ENCODE measurements at regions not wholly inside any gene's neighbourhood (a gene's known extent, or its start where the extent isn't known, plus 50 kb on each side); places are given as distances from the start of the nearest gene placed in this dataset.

DNA sequence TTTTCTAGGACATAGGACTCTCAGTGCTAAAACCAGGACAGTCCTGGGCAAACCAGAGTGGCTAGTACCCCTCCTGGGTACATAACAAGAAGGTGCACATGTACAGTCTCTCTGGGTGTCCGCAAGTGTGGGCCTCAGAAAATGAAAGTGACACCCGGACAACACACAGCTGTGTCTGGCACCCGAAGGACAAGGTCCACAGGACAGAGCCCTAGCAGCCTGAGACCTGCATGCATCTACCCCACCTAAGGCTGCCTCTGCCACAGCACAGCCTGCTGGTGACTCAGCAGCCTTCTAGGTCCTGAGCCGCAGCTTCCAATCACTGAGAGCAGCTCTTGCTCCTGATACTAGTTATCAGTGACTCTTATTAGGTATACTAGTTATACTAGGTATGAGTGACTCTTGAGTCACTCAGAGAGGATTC, 784.1 kb upstream of the TBX3 start:
- DNase-seq (no peak), ATAC-seq (ENCODE audit: poor library complexity) (peak; percentile 51)
- intact Hi-C loops (cut with DNase I): no loop called here

- intact Hi-C loops (cut with DNase I): no loop called here
- ATAC-seq (ENCODE audit: poor library complexity) (no peak), DNase-seq (no peak)
Observed at GRCh38 chr12:115467531-115467930, 783.6 kb upstream of the TBX3 start.

DNA sequence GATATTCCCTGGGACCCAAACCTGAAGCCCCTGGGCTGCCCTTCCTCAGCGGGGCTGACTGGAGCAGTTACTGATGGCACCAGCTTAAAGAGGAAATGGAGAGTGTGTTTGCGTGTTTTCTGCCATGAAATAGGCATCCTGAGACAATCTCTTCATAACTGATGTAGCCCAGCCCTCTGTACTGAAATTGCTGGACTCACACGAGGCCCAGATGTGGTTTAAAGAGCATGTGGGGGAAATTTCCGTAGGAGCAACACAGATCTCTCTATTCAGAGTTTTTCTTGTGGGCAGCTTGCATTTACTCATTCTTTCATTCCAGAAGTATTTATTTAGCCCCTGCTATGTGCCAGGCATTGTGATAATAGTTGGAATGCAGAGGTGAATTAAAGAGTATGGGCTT, 782.1 kb upstream of the TBX3 start:
- intact Hi-C loops (cut with DNase I): no loop called here
- ATAC-seq (ENCODE audit: poor library complexity) (no peak), DNase-seq (no peak)

- intact Hi-C loops (cut with DNase I): no loop called here
- DNase-seq: no peak
Observed at GRCh38 chr12:115464661-115465060, 780.7 kb upstream of the TBX3 start.

DNA sequence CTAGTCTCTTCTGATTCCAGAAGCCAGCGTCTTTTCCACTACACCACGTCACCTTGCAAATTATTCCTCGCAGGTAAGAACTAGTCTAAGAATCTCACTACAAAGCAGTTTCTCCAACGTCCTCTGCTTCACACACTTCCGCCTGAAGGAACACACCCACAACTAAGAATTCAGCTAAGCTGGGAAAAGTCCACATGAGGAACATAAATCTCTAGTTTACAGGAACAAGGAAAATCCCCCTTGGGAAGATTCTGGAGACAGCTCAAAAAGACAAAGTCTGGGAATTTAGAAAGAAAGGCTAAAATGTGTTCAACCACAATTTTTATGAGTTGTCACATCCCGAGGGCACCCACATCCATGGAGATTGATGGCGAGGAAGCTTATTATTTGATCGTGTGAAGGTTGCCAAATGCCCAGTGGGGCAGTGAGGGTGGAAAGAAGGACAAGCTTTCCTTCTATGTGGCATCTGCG, 780.2 kb upstream of the TBX3 start:
- ATAC-seq (ENCODE audit: poor library complexity): no peak
- DNase-seq: no peak
- intact Hi-C loops (cut with DNase I): no loop called here

More at GRCh38 chr12:115464661-115465060, 780.7 kb upstream of the TBX3 start:
- ATAC-seq (ENCODE audit: poor library complexity): no peak

- intact Hi-C loops (cut with DNase I): no loop called here
- ATAC-seq (ENCODE audit: poor library complexity): no peak
- DNase-seq: no peak
Observed at GRCh38 chr12:115461401-115461800, 777.4 kb upstream of the TBX3 start.

DNA sequence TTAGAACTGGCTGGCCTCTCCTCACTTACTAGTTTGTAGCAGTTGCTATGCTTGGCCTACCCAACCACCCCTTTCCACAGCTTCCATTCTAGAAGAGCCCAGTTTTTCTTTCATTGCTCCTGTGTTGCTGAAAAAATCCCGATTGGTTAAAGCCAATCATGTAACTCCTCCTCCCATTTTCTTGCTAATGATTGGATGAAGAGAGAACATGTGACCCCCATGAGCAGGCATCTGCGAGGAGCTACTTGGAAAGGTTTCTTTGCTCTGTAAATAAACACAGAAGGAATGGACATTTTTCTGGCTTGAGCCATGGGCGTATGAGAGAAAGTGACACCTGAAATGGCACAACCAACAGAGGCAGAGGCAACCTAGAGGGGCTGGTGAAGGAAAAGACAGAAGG, 773.8 kb upstream of the TBX3 start:
- intact Hi-C loops (cut with DNase I): loop anchor here (10.0 kb wide), 1 partner anchor 783 kb away; no protein-coding TSS in a partner anchor
- no peak for ATAC-seq (ENCODE audit: poor library complexity)

DNA sequence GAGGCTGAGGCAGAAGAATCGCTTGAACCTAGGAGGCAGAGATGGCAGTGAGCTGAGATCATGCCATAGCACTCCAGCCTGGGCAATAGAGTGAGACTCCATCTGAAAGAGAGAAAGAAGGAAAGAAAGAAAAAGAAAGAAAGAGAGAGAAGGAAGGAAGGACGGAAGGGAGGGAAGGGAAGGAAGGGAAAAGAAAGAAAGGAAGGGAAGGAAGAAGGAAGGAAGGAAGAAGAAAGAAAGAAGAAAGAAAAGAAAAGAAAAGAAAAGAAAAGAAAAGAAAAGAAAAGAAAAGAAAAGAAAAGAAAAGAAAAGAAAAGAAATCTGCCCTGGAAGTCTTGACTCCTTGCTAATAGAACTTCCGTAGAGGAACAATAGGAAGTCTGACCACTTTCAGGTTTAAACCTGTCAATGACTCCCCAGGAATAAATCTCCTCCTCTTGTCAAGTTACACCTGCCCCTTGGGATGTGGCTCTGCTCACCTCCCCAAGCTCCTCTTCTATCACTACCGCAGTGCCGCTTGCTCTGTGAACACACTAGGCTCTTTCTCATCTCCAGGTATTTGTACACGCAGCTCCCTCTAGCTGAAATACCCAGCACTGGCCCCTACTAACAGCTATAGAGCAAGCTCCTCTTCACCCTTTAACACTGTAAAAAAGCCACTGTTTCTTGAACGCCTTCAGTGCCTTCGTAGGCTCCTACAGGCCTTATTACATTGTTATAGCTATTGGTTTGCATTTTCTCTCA, 773.1 kb upstream of the TBX3 start:
- intact Hi-C loops (cut with DNase I): loop anchor here (10.0 kb wide), 1 partner anchor 782 kb away; no protein-coding TSS in a partner anchor
- no peak for DNase-seq
- no peak for ATAC-seq (ENCODE audit: poor library complexity)

More for the DNA sequence above, 773.8 kb upstream of the TBX3 start:
- DNase-seq: no peak

- DNase-seq (no peak), ATAC-seq (ENCODE audit: poor library complexity) (no peak)
- intact Hi-C loops (cut with DNase I): loop anchor here (10.0 kb wide), 1 partner anchor 780 kb away; no protein-coding TSS in a partner anchor
Observed at GRCh38 chr12:115455268-115455681, 771.3 kb upstream of the TBX3 start.

DNA sequence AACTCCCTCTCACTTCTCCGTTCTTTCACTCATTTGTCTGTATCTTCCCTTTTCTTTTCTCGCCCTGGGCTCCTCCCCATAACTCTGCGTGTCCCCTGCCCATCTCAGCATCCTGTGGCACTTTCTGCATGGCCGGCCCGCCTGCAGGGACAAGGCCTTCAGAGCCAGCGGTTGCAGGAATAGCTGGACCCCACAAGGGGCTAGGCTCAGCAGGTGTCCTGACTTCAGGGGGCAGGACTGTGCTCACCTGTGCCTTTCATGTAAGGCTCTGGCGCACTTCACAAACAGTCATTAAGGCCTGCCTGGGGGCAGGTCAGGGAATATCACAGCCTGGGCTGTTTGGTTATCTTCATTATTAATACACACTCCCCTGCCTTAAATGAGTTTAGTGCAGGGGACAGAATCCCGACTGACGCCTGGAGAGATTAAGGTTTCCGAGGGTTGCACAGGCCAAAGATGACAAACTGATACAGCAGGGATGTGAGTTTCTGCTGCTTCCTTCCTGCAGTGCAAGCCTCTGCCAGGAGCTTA, 768.8 kb upstream of the TBX3 start:
- ATAC-seq (ENCODE audit: poor library complexity) (no peak), DNase-seq (no peak)
- intact Hi-C loops (cut with DNase I): loop anchor here (10.0 kb wide), 1 partner anchor 778 kb away; no protein-coding TSS in a partner anchor

- intact Hi-C loops (cut with DNase I): loop anchor here (10.0 kb wide), 1 partner anchor 777 kb away; no protein-coding TSS in a partner anchor
- DNase-seq: peak; percentile 64
Observed at GRCh38 chr12:115451780-115452736, 768.1 kb upstream of the TBX3 start.

GRCh38 chr12:115451151-115451779, 767.3 kb upstream of the TBX3 start:
- intact Hi-C loops (cut with DNase I): loop anchor here (10.0 kb wide), 1 partner anchor 776 kb away; no protein-coding TSS in a partner anchor
- DNase-seq (peak; percentile 43), ATAC-seq (ENCODE audit: poor library complexity) (peak; percentile 29)

More at GRCh38 chr12:115451780-115452736, 768.1 kb upstream of the TBX3 start:
- peak; percentile 75 for ATAC-seq (ENCODE audit: poor library complexity)

DNA sequence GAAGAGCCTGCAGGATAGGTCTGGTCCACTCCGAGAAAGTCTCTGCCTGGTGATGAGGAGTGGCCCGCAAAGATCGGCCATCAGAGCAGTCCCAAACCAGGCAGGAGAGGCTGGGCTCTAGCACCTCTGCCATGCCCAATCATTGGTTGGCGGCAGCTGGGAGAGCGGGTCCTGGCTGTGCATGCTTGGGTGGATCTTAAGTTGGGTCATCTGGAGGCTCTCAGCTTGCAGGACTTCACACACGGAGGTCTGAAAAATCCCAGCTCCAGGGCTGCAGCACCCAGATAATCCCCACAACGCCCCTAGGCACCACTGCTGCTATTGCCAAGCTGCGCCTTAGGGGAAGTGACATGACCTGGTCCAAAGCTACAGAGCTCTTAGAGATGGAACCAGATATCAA, 766.7 kb upstream of the TBX3 start:
- ATAC-seq (ENCODE audit: poor library complexity): no peak
- no peak for DNase-seq
- intact Hi-C loops (cut with DNase I): loop anchor here (10.0 kb wide), 1 partner anchor 776 kb away; no protein-coding TSS in a partner anchor

- intact Hi-C loops (cut with DNase I): loop anchor here (10.0 kb wide), 1 partner anchor 775 kb away; no protein-coding TSS in a partner anchor
- ATAC-seq (ENCODE audit: poor library complexity) (no peak), DNase-seq (no peak)
Observed at GRCh38 chr12:115450017-115450416, 766.0 kb upstream of the TBX3 start.

GRCh38 chr12:115449526-115449925, 765.6 kb upstream of the TBX3 start:
- ATAC-seq (ENCODE audit: poor library complexity): no peak
- intact Hi-C loops (cut with DNase I): no loop called here

DNA sequence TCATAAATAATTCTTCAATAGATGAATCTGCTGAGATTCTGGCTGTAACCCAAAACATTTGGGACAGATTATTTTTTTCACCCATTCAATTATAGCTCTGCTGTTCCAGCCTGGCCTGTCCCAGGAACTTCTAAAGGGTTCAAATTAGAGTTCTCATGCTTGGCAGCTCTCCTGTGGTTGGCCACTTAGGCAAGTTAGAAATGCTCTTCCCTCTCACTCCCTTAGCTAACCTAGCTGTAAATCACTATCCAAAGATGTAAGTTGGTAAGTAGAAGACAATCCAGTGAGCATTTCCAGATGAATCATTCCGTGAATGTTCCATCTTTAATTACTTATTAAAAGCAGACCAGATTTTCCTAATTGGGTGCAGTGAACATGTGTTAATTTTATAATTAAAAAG, 760.4 kb upstream of the TBX3 start:
- ATAC-seq (ENCODE audit: poor library complexity) (no peak), DNase-seq (no peak)
- intact Hi-C loops (cut with DNase I): no loop called here

More at GRCh38 chr12:115449526-115449925, 765.6 kb upstream of the TBX3 start:
- DNase-seq: no peak

DNA sequence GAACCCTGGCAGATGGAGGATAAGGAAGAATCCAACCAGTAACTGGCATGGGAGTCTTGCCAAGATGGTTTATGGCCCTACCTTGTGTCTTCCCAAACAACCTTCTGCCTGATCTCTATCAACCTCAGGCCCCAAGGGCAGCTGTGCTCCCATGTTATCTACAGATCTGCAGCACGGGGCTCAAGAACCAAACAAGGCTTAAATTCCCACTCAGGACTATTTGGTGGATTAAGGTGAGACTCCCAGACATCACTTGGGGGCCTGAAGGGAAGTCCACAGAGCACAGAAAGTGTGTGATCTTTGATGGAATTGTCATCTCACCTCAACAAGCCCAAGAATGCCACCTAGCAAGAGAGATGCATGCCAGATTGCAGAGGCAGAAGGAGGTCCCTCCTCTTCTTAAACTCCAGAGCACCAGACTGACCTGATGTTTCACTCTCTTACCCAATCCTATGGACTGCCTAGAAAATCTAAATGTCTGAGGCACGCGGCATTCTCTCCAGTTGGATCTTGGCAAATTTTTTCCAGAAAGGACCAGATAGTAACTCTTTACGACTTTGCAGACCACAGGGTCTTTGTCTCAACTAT, 759.5 kb upstream of the TBX3 start:
- no peak for ATAC-seq (ENCODE audit: poor library complexity)
- intact Hi-C loops (cut with DNase I): no loop called here
- DNase-seq: no peak

DNA sequence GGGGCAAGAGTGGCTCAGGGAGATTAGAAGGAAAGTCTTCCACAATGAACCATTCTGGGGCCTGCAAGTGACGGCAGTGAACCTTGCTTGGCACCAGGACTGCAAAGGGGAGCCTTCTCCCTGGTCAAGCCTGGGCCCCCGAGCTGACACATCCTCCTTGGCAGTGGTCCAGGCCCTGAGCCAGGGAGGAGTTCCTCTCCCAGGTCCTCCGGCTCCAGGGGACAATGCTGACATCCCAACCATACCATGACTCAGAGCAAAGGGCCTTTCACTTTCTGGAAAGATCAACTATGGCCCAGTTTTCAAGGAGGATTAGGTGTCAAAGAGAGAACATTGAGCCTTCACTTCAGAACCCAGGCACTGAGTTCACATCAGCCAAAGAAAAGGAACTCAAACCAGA, 756.5 kb upstream of the TBX3 start:
- ATAC-seq (ENCODE audit: poor library complexity): no peak
- intact Hi-C loops (cut with DNase I): no loop called here
- DNase-seq: peak; percentile 56
